Esophagus muscularis mucosa (tissue), 4 donors: ENCODE measurements at regions not wholly inside any gene's neighbourhood (a gene's known extent, or its start where the extent isn't known, plus 50 kb on each side); places are given as distances from the start of the nearest gene placed in this dataset.
"Not testable (repeated sequence)": the region's sequence is repeated elsewhere in the genome, so short reads cannot be mapped to it uniquely, and the experiment has no call there.

ENCODE experiments used
- DNase-seq: peaks from one replicate; pipeline ENCODE4 v3.0.0-alpha.2; 2017; ENCODE audit errors: extremely low spot score
- H3K27ac ChIP-seq, 4 donors: fragments of 200-600 bp; sonication (generic); replicated peaks in 1 of 4; 1 replicate in 3 of 4; 2 replicates in 1 of 4; pipeline ENCODE4 v1.5.1; 2016 to 2019; ENCODE audit warnings: mild to moderate bottlenecking in 1 of 4
- H3K27me3 ChIP-seq, 4 donors: fragments of 200-600 bp; sonication (generic); one replicate each; pipeline versions ENCODE4 v1.5.1 to v1.6.0; 2016 to 2019
- H3K36me3 ChIP-seq, 4 donors: fragments of 200-600 bp; sonication (generic); one replicate each; pipeline ENCODE4 v1.5.1; 2016 to 2019
- H3K4me1 ChIP-seq, 4 donors: fragments of 200-600 bp; sonication (generic); one replicate each; pipeline ENCODE4 v1.5.1; 2016 to 2019
- H3K4me3 ChIP-seq, 4 donors: fragments of 200-600 bp; sonication (generic); 1 replicate in 2 of 4; 2 replicates in 2 of 4; pipeline ENCODE4 v1.5.1; 2016 to 2019; ENCODE audit warnings: mild to moderate bottlenecking in 4 of 4, moderate library complexity in 1 of 4
- H3K9me3 ChIP-seq, 4 donors: fragments of 200-600 bp; sonication (generic); 1 replicate in 3 of 4; 2 replicates in 1 of 4; pipeline ENCODE4 v1.5.1; 2016 to 2019
- CTCF ChIP-seq, 3 experiments: fragments of 200-600 bp in 2 of 3; fragments of 450-650 bp in 1 of 3; sonication (generic) in 2 of 3; IDR thresholded peaks; one replicate each; pipeline ENCODE4 v1.5.1; 2017 to 2019; ENCODE audit warnings: antibody characterized with exemption in 3 of 3, mild to moderate bottlenecking in 2 of 3, moderate library complexity in 1 of 3
- EP300 ChIP-seq: sonication (generic); formaldehyde crosslinking; IDR thresholded peaks from one replicate; pipeline ENCODE4 v1.6.1; 2017; ENCODE audit warnings: antibody characterized with exemption
- POLR2A ChIP-seq: fragments of 450-650 bp; IDR thresholded peaks from one replicate; pipeline ENCODE4 v1.6.1; 2017; ENCODE audit warnings: antibody characterized with exemption, moderate library complexity, mild to moderate bottlenecking, low read depth
- POLR2AphosphoS5 ChIP-seq, 2 donors: sonication (generic); formaldehyde crosslinking; IDR thresholded peaks; one replicate each; pipeline ENCODE4 v1.6.1; 2017; ENCODE audit warnings: antibody characterized with exemption in 2 of 2
- WGBS: methylation state at CpG from one replicate; pipeline ENCODE4 v1.1.5; 2018; 5-methylcytosine and 5-hydroxymethylcytosine counted together
- intact Hi-C: fragments of 100-400 bp; cut with DNase I; formaldehyde crosslinking; loops from one replicate; pipeline ENCODE4 v1.15.1; 2023

DNA sequence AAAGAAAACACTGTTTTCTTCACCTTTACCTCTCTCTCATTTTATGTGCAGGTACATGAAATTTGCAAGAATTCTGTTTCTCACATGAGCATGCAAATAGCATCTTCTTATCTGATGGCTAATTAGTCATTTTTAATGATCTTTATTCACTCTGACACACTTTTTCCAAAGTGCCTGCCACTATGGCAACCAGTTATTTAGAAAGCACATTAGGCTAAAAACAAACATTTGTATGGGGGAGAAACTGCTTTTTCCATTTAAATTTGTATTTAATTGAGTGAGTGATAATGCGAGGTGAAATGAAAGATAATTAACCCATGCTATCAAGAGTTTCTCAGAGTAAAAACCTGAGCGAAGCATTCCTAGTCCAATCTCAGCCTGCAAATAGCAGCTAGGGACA, 365.0 kb downstream of the MAT2B start:
- Histone ChIP-seq H3K27ac (no peak overlapping the region), H3K36me3 (no peaks in the 10 kb centered on the region), H3K4me1 (no peaks in the 10 kb centered on the region), H3K4me3 (no peak overlapping the region), H3K27me3 (peaks cover 0 to 3% (median 0%) of the 10 kb centered on the region in 4 donors), H3K9me3 (no peaks in the 10 kb centered on the region)
- 78% methylated on average over 2 of the region's 2 CpGs for WGBS
- intact Hi-C loops, result no loop called here
- TF ChIP-seq CTCF (IDR thresholded peaks at IDR 0.05) (no peak), EP300 (no peak), POLR2AphosphoS5 (IDR thresholded peaks at IDR 0.05) (no peak), POLR2A (no peak)
- DNase-seq, result no peak

GRCh38 chr5:163874431-163874830, 369.0 kb downstream of the MAT2B start:
- H3K4me1 ChIP-seq, result no peaks in the 10 kb centered on the region
- no peaks in the 10 kb centered on the region for H3K9me3 ChIP-seq
- TF ChIP-seq CTCF (IDR thresholded peaks at IDR 0.05) (no peak), POLR2AphosphoS5 (IDR thresholded peaks at IDR 0.05) (no peak), EP300 (no peak), POLR2A (no peak)
- intact Hi-C loops, result no loop called here
- no peak overlapping the region for H3K4me3 ChIP-seq
- no peaks in the 10 kb centered on the region for H3K27me3 ChIP-seq
- H3K27ac ChIP-seq, result no peak overlapping the region
- no peak for DNase-seq
- H3K36me3 ChIP-seq, result no peaks in the 10 kb centered on the region

DNA sequence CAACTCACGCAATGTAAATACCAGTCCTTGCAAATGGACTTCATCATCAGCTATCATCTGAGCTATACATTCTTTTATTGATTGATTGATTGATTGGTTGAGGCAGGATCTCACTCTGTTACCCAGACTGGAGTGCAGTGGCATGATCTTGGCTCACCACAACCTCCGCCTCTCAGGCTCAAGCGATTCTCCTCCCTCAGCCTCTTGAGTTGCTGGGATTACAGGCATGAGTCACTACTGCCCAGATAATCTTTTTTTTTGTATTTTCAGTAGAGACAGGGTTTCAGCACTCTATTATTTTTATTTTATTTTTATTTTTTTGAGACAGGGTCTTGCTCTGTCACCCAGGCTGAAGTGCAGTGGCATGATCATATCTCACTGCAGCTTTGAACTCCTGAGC, 369.5 kb downstream of the MAT2B start:
- H3K36me3 ChIP-seq, DNase-seq, H3K4me1 ChIP-seq, H3K4me3 ChIP-seq, H3K27ac ChIP-seq, intact Hi-C loops, H3K9me3 ChIP-seq, H3K27me3 ChIP-seq: not testable (repeated sequence)
- WGBS, result 92% methylated on average over 3 of the region's 3 CpGs

GRCh38 chr5:163877865-163878264, 372.4 kb downstream of the MAT2B start:
- H3K27ac ChIP-seq, result no peak overlapping the region
- H3K36me3 ChIP-seq, result no peaks in the 10 kb centered on the region
- no peak for DNase-seq
- H3K4me3 ChIP-seq, result no peak overlapping the region
- no peaks in the 10 kb centered on the region for H3K27me3 ChIP-seq
- intact Hi-C loops, result no loop called here
- 82% methylated on average over 1 of the region's 1 CpG for WGBS
- H3K4me1 ChIP-seq, result no peaks in the 10 kb centered on the region
- no peaks in the 10 kb centered on the region for H3K9me3 ChIP-seq
- TF ChIP-seq POLR2AphosphoS5 (IDR thresholded peaks at IDR 0.05) (no peak), CTCF (IDR thresholded peaks at IDR 0.05) (no peak), POLR2A (no peak), EP300 (no peak)

DNA sequence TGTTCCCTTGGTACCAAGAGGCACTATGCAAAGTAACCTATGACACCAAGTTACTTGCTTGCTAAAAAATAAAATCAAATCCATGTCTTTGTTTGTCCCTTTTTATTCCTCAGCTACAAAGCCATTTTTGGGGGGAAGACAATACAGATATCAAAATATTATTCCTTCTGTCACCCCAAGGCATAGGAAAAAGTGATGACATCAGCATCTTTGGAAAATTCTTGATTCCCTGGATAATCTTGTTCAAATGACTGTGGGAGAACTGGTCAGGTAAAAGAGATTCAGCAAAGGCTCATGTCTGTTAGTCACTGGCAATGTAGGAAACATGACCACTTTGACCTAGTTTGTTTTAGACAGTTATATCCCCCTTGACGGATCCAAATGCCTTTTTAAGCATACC, 373.1 kb downstream of the MAT2B start:
- no peaks in the 10 kb centered on the region for H3K9me3 ChIP-seq
- 80% methylated on average over 1 of the region's 1 CpG for WGBS
- no peak for DNase-seq
- no peak for TF ChIP-seq CTCF (IDR thresholded peaks at IDR 0.05)
- TF ChIP-seq POLR2AphosphoS5 (IDR thresholded peaks at IDR 0.05), result no peak
- TF ChIP-seq EP300, result no peak
- TF ChIP-seq POLR2A, result no peak
- H3K27ac ChIP-seq, result no peak overlapping the region
- intact Hi-C loops, result no loop called here
- no peaks in the 10 kb centered on the region for H3K27me3 ChIP-seq
- H3K4me1 ChIP-seq, result no peaks in the 10 kb centered on the region
- H3K4me3 ChIP-seq, result no peak overlapping the region
- no peaks in the 10 kb centered on the region for H3K36me3 ChIP-seq
